GM21390 (cell line): ENCODE measurements at regions not wholly inside any gene's neighbourhood (a gene's known extent, or its start where the extent isn't known, plus 50 kb on each side); places are given as distances from the start of the nearest gene placed in this dataset.

ENCODE experiments used
- ATAC-seq: cut with Tn5 transposase; IDR thresholded peaks from one replicate; pipeline ENCODE4 v1.9.1; 2021; ENCODE audit not compliant: unreplicated experiment

DNA sequence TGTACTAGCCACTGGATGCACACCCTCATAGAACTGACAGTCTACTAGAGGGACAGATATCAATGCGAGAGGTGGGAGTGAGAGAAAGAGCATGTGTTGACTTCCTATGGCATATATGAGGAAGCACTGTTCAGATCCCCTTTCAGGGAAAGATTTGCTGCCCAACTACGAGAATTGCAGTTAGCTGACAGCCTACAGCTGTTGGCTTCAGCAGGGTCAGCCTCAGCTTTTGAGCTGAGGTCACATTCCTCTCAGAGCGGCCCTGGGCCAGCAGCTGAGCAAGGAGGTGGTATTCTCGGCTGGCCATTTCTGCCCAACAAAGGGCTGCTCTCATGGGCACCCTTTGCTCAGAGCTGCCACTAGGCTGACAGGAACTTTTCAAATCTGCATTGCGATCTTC lies 580.2 kb downstream of the MID1IP1 start:
- ATAC-seq = no peak

DNA sequence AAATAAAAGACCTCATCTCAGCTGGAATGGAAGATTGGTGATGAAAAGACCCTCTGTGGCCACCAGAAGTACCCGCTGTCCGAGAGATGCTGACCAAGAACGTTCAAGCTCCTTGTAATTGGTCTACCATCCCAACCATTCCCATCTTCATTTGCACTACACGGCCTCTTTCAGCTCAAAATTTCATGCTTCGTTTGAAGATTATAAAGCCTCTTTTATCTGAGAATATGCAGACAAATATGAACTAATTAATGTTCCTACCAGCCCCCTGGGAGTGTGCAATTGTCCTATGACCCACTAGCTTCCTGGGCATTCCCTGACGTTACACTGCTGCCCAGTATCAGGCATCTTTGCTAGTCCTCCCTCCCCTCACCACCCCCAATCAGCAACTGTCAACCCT lies 583.7 kb downstream of the MID1IP1 start:
- no peak for ATAC-seq

- no peak for ATAC-seq
These were observed 587.5 kb downstream of the MID1IP1 start for GRCh38 chrX:39388730-39389129.

- no peak for ATAC-seq
These were observed 595.2 kb downstream of the MID1IP1 start for GRCh38 chrX:39396358-39396995.

DNA sequence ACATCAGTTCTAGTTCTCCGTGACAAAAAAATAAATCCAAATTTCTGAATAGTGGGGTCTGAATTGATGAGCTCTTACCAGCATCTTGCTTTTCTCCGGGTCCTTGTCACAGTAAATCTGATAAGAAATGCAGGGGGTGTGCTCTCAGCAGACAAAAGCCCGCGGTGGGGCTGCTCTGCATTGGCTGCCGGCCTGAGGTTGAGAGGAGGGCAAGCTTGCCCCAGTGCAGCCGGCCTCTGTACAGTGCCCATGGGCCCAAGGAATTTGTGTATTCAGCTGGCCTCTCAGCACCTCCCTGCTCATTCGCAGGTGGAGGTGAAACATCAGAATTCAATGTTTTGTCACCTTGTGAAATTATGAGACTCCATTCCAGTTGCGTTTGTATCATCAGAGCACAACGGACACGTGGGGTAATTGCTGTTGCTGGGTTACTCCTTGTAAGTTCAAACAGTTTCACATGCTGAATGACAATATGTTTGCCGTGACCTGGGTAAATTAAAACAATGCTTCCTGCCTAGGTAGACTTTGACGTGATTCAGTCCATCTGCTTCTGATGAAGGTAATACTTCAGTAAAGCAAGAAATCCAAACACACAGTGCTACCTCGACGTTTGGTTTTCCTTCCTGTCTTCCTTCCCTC lies 596.4 kb downstream of the MID1IP1 start:
- ATAC-seq = no peak

GRCh38 chrX:39398215-39398962 lies 597.1 kb downstream of the MID1IP1 start:
- no peak for ATAC-seq

GRCh38 chrX:39398963-39399261 lies 597.7 kb downstream of the MID1IP1 start:
- no peak for ATAC-seq

- no peak for ATAC-seq
These were observed 598.1 kb downstream of the MID1IP1 start for GRCh38 chrX:39399387-39399786.

DNA sequence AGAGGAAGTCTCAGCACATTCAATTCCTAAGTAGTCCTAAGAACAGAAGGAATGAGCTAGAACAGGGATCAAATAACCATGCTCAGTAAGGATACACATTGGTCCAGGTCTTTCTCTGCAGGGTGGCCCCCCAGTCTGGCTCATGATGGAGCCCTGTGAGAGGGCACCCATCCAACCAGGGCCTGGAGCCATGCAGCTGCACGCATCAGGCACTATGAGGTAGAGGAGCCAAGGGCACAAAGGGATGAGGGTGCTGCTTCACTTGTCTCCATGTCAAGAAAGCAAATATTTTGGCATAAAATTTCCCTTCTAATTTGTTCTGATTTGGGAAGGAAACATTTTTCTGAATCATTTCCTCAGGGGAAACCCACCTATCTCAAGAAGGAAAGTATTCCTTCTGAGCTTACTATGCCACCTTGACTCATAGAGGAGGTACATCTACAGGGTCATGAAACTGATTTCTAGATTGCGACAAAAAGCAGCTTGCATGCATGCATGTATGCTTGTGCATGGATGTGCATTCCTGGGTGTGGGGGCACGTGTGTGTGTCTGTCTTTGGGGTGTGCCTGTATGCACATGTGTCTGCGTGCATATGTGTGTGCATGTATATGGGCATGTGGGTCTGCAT lies 600.3 kb downstream of the MID1IP1 start:
- ATAC-seq = no peak

GRCh38 chrX:39402158-39402557 lies 600.9 kb downstream of the MID1IP1 start:
- ATAC-seq = no peak

GRCh38 chrX:39406799-39407198 lies 605.5 kb downstream of the MID1IP1 start:
- no peak for ATAC-seq

DNA sequence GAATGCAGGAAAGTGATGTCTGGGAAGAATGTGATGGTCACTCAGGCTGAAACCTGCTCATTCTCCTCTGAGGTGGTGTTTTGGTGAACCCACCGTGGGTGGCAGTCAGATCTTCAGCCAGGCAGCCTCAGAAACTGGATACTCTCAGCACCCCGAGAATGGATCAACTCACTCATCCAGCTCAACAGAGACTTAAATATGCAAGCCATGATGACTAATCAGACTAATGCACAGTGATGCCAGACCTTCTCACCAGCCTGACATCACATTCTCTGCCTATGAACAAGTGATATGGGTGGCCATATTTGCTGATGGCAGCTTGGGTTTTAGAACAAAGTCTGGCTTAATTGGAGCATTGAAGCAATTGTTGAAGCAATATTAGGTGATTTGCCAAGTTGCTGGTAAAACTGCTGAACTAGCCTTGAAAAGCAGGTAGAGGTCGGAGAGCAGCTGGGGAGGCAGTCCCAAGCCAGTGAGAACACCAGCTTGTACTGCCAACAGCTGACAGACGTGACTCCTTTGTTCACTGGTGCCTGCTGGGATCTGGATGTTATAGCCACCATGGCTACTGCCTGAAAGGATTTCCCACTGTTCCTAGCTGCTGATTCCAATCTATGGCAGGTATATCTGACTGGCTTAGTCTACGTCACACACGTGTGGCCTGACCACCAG lies 608.1 kb downstream of the MID1IP1 start:
- no peak for ATAC-seq

- no peak for ATAC-seq
These were observed 613.1 kb downstream of the MID1IP1 start for GRCh38 chrX:39414290-39414854.

DNA sequence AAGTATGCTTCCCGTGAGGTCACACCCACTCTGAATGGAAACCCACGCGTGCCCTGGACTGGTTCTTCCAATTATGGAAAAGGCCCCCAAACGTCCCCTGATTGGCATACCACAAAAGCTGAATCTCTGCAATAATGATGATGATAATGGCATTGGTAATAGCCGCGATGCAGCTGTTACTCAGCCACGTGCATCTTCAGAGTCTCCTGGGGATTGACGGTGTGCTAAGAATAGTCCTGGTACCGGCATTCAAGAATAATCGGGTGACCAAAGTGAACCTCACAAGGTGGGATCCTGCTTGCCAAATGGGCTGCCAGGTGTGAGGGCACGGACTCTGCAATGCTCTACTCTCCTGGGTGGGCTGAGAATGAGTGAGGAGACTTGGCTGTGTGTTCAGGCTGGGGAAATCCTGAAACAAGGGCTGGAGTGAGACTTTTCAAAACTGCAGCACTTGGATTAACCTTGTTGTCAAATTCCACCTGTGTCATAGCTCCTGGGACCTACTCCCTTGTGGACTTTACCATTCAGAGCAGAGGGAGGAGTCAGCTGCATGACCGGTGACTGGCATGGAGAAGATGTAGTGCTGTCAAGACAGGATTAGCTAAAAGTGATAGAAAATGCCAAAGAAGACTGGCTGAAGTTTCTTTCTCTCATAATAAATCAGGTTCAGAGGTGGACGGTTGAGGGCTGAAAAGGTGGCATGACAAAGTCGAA lies 615.4 kb downstream of the MID1IP1 start:
- no peak for ATAC-seq

DNA sequence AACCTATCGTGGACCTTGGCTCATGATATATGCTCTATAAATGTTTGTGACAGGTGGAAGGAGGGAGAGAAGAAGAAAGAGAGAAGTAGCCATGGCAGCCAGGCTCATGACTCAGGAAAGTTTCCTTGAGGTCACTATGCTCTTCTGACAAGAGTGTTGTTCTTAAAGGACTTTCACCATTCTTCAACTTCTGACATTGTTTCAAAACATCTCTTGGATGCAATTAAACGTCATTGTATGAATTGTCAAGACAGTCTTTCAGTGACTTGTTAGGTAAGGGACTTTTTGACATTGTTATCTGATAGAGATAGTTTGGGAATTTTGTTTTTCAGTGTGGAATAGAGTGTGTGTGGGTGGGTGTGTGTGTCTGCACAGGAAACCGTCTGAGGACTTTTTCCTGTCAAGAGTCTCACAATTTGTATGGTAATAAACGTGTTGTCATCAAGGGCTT lies 617.0 kb downstream of the MID1IP1 start:
- no peak for ATAC-seq

GRCh38 chrX:39418731-39419638 lies 617.7 kb downstream of the MID1IP1 start:
- no peak for ATAC-seq

DNA sequence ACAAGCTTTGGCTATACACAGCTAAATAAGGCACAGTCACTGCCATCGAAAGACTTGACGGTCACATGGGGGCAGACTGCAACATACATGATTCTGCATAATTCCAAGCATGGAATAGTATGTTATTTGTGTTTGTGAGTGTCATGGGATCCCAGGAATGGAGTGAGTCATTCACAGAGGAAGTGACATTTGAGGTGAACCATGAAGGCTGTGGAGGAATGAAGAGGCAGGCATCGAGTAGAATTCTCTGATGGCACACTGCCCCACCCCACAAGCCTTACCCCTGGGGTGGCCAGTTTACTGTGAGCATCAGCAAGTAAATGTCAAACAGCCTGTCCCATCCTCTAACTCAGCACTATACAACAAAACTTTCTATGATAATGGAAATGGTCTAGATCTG lies 619.7 kb downstream of the MID1IP1 start:
- no peak for ATAC-seq

DNA sequence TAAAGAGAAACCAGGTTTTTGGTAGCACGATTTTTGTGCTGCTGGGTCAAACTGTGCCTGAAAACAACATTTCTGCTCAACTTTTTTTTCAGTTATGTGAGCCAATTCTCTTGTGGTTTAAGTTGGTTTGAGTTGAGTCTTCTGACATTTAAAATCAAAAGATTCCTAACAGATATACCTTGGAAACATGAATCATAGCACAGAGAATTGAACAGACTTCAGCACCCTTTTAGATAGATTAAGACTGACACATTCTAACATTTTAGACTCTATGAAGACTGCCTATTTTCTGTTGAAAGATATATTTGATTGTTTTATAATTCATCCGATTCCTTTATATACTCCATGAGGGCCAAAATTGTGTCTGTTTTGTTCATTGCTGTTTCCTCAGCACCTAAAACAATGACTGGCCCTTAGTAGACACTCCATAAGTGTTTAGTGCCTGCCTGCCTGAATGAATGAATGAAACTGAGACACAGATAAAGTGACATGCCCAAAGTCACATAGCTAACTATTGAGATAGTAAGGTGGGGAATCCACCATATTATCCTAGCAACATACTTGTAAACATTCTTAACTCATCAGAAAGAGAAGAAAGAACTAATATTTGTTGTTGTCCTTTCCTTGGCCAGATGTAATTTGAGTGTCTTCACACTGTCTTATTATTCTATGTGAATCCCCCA lies 624.0 kb downstream of the MID1IP1 start:
- no peak for ATAC-seq

- no peak for ATAC-seq
These were observed 624.8 kb downstream of the MID1IP1 start for GRCh38 chrX:39426101-39426500.
